MM.1S (cell line): ENCODE measurements at regions not wholly inside any gene's neighbourhood (a gene's known extent, or its start where the extent isn't known, plus 50 kb on each side); places are given as distances from the start of the nearest gene placed in this dataset.

ENCODE experiments used
- EZH2 ChIP-seq: fragments of 300-600 bp; sonication (generic); optimal IDR thresholded peaks from 2 replicates; pipeline ENCODE3; 2017; ENCODE audit warnings: low read depth, mild to moderate bottlenecking, antibody characterized with exemption, low read length, mixed read lengths
- TF ChIP-seq, protein P1 (sequence below): fragments of 300-600 bp; sonication (generic); IDR thresholded peaks from 2 replicates; pipeline ENCODE4 v1.5.1; 2016; ENCODE audit warnings: antibody characterized with exemption, low read length, mixed read lengths

DNA sequence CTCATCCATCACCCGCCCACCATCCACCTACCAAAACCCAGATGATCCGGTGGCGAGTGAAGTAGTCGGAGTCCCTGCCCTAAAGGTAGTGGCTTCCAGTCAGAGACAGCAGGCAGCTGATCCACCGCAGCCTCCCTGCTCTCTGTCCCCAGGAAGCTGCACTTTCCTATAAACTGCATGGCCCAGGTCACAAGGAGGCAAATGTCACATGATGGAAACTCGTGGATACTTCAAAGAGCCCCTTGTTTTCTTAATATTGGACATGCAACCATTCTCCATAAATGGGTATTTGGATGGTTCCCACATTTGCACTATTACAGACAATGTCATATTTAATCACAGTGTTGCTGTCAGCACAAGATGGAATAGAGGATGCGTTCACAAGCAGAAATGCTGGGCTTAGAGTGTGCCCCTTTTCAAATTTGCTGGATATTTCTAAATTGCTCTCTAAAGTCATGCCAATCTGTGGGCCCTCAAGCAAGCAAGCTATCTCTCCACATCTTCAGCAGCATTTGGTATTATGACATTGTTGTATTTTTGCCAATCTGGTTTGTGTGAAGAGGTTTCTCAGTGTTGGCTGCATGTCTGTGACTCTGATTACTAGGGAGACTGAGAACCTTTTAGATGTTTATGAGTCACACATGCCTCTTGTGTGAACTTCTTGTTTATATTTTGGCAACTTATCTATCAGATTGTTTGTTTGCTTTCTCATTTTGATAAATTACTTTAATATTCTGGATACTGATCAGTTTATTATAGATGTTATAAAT lies 822.0 kb downstream of the TNS3 start:
- TF ChIP-seq, protein P1, sequence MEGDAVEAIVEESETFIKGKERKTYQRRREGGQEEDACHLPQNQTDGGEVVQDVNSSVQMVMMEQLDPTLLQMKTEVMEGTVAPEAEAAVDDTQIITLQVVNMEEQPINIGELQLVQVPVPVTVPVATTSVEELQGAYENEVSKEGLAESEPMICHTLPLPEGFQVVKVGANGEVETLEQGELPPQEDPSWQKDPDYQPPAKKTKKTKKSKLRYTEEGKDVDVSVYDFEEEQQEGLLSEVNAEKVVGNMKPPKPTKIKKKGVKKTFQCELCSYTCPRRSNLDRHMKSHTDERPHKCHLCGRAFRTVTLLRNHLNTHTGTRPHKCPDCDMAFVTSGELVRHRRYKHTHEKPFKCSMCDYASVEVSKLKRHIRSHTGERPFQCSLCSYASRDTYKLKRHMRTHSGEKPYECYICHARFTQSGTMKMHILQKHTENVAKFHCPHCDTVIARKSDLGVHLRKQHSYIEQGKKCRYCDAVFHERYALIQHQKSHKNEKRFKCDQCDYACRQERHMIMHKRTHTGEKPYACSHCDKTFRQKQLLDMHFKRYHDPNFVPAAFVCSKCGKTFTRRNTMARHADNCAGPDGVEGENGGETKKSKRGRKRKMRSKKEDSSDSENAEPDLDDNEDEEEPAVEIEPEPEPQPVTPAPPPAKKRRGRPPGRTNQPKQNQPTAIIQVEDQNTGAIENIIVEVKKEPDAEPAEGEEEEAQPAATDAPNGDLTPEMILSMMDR: no peak
- TF ChIP-seq EZH2: no peak
